Renal pelvis (tissue), 1 donor: ENCODE measurements at regions not wholly inside any gene's neighbourhood (a gene's known extent, or its start where the extent isn't known, plus 50 kb on each side); places are given as distances from the start of the nearest gene placed in this dataset.

Source experiments
- DNase-seq: peaks from one replicate; pipeline ENCODE4 v3.0.0-alpha.2; 2013

- no peak for DNase-seq
Observed at GRCh38 chr16:63239065-63239570, 1202.9 kb upstream of the CDH8 start.

GRCh38 chr16:63230421-63231040 lies 1194.3 kb upstream of the CDH8 start:
- no peak for DNase-seq

GRCh38 chr16:63228259-63228658 lies 1192.0 kb upstream of the CDH8 start:
- DNase-seq, result no peak

- no peak for DNase-seq
Observed at GRCh38 chr16:63223851-63224250, 1187.6 kb upstream of the CDH8 start.

GRCh38 chr16:63216696-63217423 lies 1180.6 kb upstream of the CDH8 start:
- DNase-seq, result no peak

GRCh38 chr16:63201851-63202250 lies 1165.6 kb upstream of the CDH8 start:
- no peak for DNase-seq

- DNase-seq, result no peak
Observed at GRCh38 chr16:63200940-63201339, 1164.7 kb upstream of the CDH8 start.

GRCh38 chr16:63195336-63195735 lies 1159.1 kb upstream of the CDH8 start:
- no peak for DNase-seq

- DNase-seq, result no peak
Observed at GRCh38 chr16:63192980-63193379, 1156.7 kb upstream of the CDH8 start.

- peak; percentile 11 for DNase-seq
Observed at GRCh38 chr16:63188086-63188771, 1152.0 kb upstream of the CDH8 start.

GRCh38 chr16:63187638-63188037 lies 1151.4 kb upstream of the CDH8 start:
- DNase-seq, result no peak

- DNase-seq, result no peak
Observed at GRCh38 chr16:63185235-63185780, 1149.1 kb upstream of the CDH8 start.

GRCh38 chr16:63183743-63184142 lies 1147.5 kb upstream of the CDH8 start:
- no peak for DNase-seq

GRCh38 chr16:63175313-63175712 lies 1139.1 kb upstream of the CDH8 start:
- DNase-seq, result no peak

- no peak for DNase-seq
Observed at GRCh38 chr16:63174801-63175200, 1138.6 kb upstream of the CDH8 start.

- DNase-seq, result no peak
Observed at GRCh38 chr16:63171545-63171944, 1135.3 kb upstream of the CDH8 start.

GRCh38 chr16:63169100-63169499 lies 1132.9 kb upstream of the CDH8 start:
- no peak for DNase-seq

GRCh38 chr16:63157818-63158217 lies 1121.6 kb upstream of the CDH8 start:
- no peak for DNase-seq

GRCh38 chr16:63146251-63146650 lies 1110.0 kb upstream of the CDH8 start:
- no peak for DNase-seq

GRCh38 chr16:63145411-63145810 lies 1109.2 kb upstream of the CDH8 start:
- DNase-seq, result no peak

- DNase-seq, result no peak
Observed at GRCh38 chr16:63135069-63135468, 1098.8 kb upstream of the CDH8 start.

GRCh38 chr16:63131503-63131902 lies 1095.3 kb upstream of the CDH8 start:
- no peak for DNase-seq

- no peak for DNase-seq
Observed at GRCh38 chr16:63130942-63131341, 1094.7 kb upstream of the CDH8 start.
